ENCODE measurements at regions not wholly inside any gene's neighbourhood (a gene's known extent, or its start where the extent isn't known, plus 50 kb on each side); places are given as distances from the start of the nearest gene placed in this dataset.

DNA sequence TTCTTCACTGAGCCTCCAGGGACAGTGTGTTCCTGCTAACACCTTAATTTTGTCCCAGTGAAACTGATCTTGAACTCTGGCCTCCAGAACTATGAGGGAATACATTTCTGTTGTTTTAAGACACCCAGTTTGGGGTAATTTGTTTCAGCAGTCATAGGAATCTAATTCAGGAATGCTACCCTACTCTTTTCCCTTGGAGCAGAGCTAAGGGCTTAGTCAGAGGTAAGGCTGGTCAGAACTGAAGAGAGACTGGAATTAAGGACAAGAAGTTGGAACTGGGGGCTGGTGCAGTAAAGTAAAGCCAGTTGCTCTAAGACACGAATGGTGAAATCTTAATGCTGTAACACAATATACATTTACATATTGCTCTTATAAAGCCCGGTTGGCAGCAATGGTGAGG is 809.7 kb downstream of the MAFB start:
- DNase-seq, result no peak

DNA sequence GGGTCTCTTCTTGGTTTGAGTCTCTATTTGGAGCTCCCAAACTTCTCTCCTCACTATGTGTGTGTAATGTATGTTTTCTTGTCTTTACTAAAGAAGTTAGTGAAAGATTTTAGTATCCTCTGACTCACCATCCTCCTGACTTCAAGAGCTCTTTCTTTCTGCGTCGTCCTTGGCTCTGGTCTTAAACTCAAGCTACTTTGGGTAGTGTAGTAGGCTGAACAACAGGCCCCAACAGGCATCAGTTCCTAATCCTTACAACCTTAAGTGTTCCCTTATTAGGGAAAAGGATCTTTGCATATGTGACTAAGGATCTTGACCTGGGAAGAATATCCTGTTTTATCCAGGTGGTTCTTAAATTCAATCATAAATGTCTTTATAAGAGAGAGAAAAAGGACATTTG is 810.2 kb downstream of the MAFB start:
- DNase-seq, result no peak

DNA sequence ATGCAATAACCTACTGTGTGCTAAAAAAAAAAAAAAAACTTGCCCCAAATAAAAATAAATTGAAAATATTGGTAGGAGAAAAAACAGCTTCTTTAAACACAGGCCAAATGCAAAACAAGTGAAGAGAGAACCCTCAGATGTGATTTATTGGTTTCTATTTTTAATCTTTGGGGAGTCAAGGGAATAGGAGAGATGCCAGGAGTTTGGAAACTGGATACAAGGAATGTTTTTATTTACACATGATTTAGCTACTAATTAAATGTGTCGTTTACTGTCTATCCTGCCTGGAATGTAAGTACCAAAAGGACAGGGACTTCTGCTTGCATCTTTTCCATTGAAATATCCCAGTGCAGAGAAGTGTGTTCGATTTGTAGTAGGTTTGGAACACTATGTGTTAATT is 810.7 kb downstream of the MAFB start:
- DNase-seq, result no peak

DNA sequence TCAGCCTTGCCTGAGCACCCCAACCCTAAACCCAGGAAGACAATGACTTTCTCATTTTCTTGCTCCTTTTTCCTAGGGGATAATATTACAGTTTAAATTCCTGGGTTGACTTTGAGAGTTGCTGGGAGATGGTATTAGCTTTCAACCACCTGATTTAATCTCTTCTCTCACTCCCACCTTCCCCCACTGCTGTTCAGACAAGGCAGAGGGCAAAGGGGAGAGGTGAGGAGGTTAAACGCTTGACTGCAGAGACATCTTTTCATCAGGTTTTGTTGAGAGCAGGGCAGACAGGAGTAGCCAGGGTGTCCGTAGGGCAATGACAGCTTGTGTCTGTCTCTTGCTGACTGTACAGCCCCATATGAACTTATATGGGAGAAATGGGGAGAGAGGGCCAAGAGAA is 811.2 kb downstream of the MAFB start:
- DNase-seq, result no peak

DNA sequence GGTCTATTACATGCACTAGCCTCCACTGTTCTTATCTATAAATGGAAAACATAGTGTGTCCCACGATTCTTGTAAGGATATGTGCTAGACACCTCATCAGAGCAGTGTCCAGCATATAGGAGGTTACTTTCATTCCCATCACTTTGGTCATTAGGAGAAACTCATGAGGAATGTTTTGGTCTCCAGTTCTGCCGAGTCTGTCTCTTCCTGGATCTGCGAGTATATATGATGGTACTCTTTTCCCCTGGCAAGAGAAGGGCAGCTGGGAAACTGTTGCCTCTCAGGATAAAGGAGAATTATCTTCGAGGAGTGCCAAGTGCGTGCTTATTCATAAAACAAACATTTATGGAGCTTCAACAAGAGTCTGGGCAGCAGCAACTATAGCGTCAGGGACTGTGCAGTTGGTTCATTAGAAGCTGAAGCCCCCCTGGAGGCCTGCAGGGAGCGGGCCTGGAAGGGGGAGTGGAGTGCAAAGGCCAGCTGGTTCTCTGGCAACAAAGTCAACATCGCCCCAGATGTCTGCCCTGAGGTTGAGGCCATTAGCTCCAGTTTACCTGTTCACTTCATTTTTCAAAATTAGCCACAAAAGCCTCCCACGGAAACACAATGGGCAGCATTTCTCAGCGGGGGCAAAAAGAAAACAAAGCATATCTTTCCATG is 811.9 kb downstream of the MAFB start:
- no peak for DNase-seq

DNA sequence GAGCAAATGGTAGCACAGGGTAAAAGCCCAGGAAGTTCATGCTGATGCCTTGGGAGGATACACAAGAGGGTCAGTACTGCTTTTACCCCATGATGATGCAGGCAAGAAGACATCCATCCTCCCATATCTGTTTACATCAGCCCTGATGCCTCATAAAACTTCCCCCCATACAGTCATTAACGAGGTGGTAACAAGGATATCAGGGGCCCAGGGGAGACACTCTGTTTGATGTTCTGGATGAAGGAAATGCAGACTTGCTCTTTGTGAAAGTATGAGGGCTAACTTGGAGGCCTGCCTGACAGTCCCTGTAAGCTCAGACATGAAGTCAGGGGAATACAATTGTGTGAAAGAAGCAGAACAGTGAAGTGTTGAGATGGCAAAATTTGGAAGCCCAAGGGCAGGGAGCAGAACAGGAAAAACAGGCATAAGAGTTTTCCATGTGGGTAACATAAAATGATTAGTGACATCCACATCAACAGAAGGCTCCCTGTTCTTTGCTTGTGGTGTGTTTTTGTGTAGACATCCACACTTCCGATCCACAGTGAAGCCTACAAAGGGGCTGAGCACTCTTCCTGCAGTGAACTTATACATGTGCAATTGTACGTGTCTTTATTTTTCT is 813.4 kb downstream of the MAFB start:
- no peak for DNase-seq

DNA sequence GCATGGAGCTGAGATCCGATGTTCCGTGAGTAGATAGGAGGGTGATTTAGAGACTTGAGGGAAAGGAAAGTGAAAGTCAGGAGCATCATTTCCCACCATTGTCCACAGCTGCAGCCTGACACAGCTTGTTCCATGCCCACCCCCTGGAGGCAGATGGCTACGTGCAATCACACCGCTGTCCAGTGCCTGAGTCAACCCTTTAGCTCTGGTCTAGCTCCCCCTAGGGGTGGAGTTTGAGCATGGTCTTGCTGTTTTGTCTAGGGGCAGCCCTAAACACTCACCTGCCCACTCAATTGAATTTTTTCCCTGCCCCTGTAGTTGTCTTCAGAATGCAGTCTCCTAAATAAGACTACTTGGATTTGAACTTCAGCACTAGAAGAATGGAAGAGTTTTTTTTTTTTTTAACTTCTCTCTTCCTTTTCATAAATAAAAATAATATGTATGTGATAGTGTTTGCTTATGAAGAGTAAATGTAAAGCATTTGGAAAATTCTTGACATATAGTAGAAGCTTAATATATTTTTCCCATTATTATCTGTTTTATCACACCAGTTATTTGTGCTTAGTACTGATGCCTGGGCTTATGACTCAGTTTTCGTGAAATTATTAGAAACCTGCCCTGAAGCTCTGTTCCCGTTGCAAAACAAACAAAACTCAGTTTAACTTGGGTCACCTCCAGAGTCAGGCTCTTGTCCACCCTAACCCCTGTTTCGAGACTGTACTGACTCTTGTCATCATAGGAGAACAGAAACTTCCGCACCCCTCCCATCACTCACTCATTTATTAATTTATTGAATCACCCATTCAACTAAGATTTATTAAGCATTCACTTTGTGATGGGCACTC is 814.8 kb downstream of the MAFB start:
- peak in 23 of 56 donors; percentile 0 to 62 (median 12) for DNase-seq

DNA sequence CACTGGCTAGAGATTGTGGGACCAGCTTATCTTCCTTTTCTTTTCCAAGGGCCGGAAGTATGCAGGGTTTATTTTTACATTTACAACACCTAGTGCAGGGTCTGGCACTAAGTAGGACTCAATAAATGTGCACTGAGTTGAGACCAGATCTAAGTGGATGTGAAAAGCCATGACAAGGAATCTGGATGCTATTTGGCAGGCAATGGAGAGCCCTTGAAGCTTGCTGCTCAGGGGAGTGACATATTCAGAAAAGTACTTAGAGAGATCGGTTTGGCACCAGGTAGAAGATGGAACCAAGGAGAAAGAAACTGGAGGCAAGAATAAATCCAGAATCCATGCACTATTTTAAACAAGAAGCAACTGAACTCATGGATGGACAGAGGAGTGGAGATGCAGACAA is 815.8 kb downstream of the MAFB start:
- DNase-seq, result no peak

DNA sequence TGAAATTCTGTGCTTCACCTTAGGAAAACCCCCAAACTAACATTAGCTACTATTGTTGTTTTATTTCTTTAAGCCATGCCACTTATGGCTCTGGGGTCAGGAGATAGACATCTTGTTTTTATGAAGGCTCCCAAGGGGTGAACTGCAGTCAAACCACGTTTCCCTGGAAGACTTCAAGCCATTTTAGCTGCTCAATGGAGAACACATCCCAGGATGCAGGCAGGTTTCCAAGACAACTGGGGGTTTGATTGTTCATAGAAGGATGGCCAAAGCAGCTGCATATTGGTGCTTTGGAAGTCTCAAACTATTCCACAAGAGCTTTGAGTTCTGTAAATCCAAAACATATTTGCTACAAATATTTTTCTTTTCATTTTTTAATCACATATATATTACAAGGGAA is 818.0 kb downstream of the MAFB start:
- no peak for DNase-seq

DNA sequence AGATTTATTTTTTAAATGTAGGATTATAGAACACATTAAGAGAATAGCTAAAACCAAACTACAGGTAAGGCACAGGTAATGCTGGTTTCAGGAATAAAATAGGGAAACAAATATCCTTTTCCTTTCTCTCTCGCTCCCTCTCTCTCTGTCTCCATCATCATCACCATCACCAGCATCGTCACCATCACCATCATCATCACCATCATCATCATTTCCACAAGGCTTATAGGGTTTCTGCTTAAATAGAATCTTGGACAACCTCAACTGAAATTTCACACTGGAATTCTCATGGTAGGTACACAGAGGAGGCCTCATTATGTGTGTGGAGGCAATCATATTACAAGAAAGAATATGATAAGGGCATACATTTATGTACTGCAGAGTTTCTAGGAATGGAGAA is 823.6 kb downstream of the MAFB start:
- DNase-seq, result no peak

DNA sequence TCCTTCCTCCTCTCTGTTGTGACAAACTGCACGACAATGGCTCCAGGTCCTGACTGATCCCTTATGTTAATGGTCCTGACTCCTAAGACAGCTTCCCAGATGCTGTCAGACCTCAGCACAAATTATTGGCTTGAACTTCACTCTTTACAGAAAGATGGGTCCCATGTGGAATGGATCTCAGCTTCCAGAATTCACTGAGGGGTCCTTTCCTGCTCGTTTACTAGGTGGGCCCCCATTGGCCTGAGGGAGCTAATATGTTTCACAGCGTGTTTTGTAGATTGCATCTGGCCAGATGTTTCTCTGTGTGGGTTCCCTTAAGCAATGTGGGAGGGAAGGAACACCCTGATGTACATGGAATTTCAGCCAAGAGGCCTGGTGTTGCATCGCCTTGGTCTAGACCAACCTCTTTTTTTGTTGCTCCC is 826.6 kb downstream of the MAFB start:
- DNase-seq, result no peak

DNA sequence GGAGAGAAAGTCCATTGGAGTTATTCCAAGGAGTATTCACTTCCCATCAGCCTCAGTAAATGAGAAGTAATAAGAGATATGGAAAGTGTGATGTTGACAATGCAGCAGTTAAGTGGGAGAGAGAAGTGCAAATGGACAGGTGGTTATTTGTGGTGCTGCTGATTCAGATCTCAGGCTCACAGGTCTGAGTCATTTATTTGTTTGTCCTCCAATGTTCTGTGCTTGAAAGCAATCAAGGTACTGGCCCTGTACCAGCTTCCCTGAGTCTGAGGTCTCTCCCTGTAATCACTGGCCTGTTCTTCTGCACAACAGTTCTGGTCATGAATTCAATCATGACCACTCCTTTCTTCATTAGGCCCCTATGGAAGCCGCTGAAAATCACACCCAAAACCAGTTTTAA is 827.7 kb downstream of the MAFB start:
- no peak for DNase-seq

DNA sequence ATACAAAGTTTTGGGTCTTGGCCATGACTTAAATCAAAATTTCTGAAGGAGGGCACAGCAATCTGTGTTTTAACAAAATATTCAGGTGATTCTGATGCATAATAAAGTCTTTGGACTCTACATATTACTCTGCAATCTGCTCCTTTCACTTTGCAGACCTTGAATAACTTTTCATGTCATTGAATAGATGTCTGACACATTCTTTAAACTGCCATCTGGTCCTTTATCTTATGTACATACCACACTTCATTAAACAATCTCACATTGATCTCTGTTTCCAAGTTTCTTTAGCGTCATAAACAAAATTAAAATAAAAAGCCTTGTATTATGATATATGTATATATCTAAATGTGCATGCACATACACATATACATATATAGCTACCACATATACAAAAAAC is 831.2 kb downstream of the MAFB start:
- DNase-seq, result no peak

DNA sequence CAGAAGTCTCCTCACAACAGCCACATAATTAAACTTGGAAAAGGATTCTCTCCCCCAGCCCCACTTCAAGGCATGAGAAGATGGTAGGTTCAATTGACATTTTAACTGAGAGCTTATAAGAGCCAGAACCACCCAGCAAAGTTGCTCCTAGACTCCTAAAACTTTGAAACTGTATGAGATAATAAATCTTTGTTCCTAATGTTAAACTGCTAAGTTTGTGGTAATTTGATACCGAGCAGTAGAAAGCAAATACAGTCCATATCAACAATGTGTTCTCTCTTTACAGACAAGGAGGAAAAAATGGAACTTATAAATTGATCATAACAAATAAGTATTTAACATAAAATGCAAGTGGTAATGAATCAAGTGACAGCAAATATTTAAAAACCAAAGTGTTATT is 831.8 kb downstream of the MAFB start:
- DNase-seq, result no peak

DNA sequence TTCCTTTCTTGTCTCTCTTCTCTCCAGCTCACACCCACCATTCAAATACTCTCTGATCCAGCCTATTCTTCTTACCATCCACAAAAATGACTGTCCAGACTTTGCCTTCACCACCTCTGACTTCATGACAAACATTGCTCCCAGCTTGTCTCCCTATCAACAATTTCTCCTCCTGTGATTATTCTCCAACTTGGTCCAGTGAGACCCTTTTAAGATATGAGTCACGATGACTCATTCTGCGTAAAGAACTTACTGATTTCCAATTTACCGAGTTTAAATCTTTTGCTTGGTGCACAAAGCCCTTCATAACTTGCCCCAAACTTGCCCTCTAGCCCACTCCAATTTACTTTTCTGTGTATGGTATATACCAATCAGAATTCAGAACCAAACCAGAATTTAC is 833.2 kb downstream of the MAFB start:
- DNase-seq, result no peak

DNA sequence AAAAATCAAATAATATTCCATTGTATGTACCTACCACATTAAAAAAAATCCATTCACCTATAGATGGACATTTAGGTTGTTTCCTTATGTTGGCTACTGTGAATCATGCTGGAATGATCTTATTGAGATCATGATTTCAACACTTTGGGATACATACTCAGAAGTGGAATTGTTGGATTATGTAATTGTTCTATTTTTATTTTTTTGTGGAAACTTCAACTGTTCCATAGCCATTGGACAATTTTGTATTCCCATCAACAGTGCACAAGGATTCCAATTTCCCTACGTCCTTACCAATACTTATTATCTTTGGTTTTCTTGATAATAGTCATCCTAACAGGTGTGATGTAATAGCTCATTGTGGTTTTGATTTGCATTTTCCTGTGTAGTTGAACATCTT is 834.0 kb downstream of the MAFB start:
- DNase-seq, result no peak

DNA sequence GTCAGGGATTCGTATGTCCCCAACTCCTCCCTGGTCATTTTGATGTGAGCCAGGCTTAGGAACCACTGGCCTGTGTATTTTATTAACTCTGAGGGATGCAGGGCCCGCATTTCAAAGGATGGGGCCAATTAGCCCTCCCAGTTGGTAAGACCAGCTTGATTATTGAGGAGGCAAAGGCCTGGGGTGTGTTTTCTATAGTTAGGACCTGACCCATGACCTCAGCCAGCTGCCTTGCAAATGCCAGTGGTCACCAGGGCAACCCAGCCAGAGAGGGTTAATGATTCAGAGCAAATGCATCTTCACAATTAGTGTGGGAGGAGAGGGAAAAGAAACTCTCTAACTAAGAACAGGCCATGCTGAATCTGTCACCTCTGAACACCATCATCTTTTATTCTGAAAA is 835.4 kb downstream of the MAFB start:
- DNase-seq, result no peak

DNA sequence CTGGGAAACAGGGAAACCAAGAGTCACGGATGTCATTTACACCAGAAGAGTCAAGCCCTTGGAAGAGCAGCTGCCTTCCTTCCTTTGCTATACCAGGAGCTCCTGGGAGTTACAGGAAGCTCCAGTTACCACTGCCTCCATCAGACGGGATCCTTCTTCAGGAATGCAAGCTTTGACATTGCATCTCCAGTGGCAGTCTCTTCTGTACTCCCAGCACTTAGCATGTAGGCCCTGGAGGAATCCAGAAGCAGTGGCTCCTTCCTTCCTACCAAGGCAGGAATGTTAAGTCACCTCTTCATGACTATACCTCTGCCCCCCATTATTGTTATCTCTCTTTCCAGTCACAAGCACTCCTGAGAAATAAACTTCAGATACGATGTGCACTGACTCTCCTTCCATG is 836.0 kb downstream of the MAFB start:
- no peak for DNase-seq

DNA sequence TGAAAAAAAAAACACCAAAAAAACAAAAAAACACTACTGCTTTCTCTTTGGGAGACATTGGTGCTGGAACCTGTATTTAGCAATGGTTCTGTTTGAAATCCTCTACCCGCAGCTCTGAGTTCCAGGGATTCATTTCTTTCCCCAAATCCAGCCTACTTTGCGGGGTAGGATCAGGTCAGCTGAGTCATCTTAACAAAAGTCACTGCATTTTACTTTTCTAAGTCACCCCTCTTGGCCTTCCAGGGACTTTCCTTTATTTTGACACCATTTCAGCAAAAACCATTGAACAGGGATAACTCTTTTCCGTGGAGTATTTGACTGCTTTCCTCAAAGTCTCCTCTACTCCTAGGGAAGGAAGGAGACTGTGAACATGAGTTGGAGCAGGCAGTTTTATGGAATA is 837.6 kb downstream of the MAFB start:
- no peak for DNase-seq

DNA sequence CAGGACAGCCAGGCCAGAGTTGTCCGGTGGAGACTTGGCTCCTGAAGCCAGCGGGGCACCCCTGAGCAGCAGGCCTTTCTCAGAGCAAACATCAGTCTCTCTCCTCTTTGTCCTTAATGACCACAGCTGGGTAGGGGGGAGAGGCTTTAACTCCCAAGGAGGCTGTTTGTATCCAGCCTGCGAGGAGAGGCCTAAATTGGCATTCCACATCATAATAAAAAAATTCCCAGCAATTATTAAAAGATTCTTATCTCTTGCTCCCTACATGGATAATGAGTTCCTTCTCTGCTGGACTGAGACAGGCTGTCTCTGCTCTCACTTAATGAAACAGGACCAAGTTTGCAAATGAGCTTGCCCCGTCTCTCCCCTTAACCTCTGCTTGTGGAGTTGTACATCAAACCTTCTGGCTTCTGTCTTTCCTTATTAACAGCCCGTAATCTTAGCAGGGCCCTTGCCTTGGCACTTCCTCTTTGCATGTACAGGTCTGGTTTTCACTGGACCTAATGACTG is 838.2 kb downstream of the MAFB start:
- DNase-seq, result no peak

DNA sequence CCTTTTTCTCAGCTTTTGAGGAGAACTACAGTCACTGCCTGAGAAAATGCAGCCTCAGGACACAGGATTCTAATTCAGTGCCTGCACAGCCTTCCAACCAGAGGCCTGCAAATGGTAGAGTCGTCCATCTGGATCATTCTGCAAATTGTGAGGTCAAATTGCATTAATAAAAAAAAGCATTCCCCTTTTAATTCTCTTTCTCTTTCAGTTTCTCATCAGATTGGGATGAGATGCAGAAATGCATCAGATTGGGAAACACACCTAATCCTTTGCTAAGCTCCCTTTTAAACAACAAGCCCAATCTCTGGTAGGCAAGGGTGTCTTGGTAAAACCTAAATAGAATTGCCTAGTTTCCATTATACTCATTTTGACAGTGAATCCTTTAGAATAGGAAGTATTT is 838.8 kb downstream of the MAFB start:
- no peak for DNase-seq

DNA sequence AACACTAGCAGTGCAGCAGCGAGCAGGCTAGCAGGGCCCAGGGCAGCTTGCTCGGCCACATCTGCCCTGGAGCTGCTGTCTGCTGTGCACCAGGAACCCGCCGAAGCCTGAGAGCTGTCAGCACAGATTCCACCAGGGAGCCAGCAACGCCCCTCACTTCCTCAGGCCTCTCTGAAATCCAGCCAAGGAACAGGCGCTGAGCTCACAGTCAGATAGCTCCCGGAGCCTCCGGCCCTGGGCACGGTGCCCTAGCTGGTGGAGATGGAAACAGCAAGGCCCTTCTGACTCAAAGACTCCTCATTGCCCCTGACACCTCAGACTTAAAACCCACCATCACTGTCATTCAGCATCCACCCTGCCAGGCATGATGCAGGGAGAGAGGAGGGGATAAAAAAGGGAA is 839.4 kb downstream of the MAFB start:
- DNase-seq, result peak in 37 of 56 donors; percentile 2 to 70 (median 24)

DNA sequence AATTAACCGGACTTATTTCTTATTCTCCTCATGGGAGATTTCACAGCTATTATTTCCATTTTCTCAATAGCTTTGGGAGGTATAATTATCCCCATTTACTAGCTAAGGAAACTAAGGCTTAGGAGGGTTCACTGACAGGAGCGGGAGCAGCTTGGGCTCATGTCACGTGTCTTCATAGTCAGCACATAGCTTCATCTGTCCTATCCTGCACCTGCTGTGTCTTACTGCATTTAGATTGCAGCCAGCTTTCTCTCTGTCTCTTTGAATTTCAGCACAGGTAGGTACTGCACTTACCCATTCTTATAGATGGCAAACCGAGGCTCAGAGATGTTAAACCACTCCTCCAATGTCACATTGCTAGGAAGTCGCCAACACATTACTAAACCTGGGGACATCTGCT is 839.9 kb downstream of the MAFB start:
- DNase-seq, result no peak

Data from amygdala (tissue), 56 donors.